GM19372 (cell line): ENCODE measurements at regions not wholly inside any gene's neighbourhood (a gene's known extent, or its start where the extent isn't known, plus 50 kb on each side); places are given as distances from the start of the nearest gene placed in this dataset.

Experiments used
- ATAC-seq: cut with Tn5 transposase; IDR thresholded peaks from one replicate; pipeline ENCODE4 v1.9.1; 2021; ENCODE audit warnings: mild to moderate bottlenecking, low read depth, moderate library complexity; ENCODE audit not compliant: unreplicated experiment

GRCh38 chr12:90428881-90429280 lies 526.1 kb downstream of the CCER1 start:
- no peak for ATAC-seq

- ATAC-seq, result no peak
Measured at GRCh38 chr12:90428465-90428864, 526.5 kb downstream of the CCER1 start.

- ATAC-seq, result no peak
Measured at GRCh38 chr12:90423965-90424364, 531.0 kb downstream of the CCER1 start.

GRCh38 chr12:90410962-90411361 lies 544.0 kb downstream of the CCER1 start:
- no peak for ATAC-seq

GRCh38 chr12:90407841-90408240 lies 547.1 kb downstream of the CCER1 start:
- ATAC-seq, result no peak

GRCh38 chr12:90404071-90404470 lies 550.9 kb downstream of the CCER1 start:
- no peak for ATAC-seq

- no peak for ATAC-seq
Measured at GRCh38 chr12:90401185-90401584, 553.8 kb downstream of the CCER1 start.

GRCh38 chr12:90399357-90399756 lies 555.6 kb downstream of the CCER1 start:
- ATAC-seq, result no peak

- ATAC-seq, result no peak
Measured at GRCh38 chr12:90398285-90398836, 556.6 kb downstream of the CCER1 start.

GRCh38 chr12:90396556-90396955 lies 558.4 kb downstream of the CCER1 start:
- ATAC-seq, result no peak

- ATAC-seq, result no peak
Measured at GRCh38 chr12:90393652-90394051, 561.3 kb downstream of the CCER1 start.

GRCh38 chr12:90393089-90393488 lies 561.9 kb downstream of the CCER1 start:
- no peak for ATAC-seq

- ATAC-seq, result no peak
Measured at GRCh38 chr12:90390947-90391346, 564.0 kb downstream of the CCER1 start.

GRCh38 chr12:90368081-90368480 lies 586.9 kb downstream of the CCER1 start:
- ATAC-seq, result no peak

GRCh38 chr12:90366286-90366685 lies 588.7 kb downstream of the CCER1 start:
- ATAC-seq, result no peak

- no peak for ATAC-seq
Measured at GRCh38 chr12:90360300-90360699, 594.7 kb downstream of the CCER1 start.

GRCh38 chr12:90355711-90356355 lies 599.1 kb downstream of the CCER1 start:
- ATAC-seq, result no peak

GRCh38 chr12:90343966-90344365 lies 611.0 kb downstream of the CCER1 start:
- no peak for ATAC-seq

GRCh38 chr12:90342081-90342480 lies 612.9 kb downstream of the CCER1 start:
- no peak for ATAC-seq

GRCh38 chr12:90339837-90340236 lies 615.1 kb downstream of the CCER1 start:
- no peak for ATAC-seq

- ATAC-seq, result no peak
Measured at GRCh38 chr12:90338365-90338764, 616.6 kb downstream of the CCER1 start.

- ATAC-seq, result no peak
Measured at GRCh38 chr12:90337018-90337417, 618.0 kb downstream of the CCER1 start.

- no peak for ATAC-seq
Measured at GRCh38 chr12:90335566-90335965, 619.4 kb downstream of the CCER1 start.
